ENCODE measurements at regions not wholly inside any gene's neighbourhood (a gene's known extent, or its start where the extent isn't known, plus 50 kb on each side); places are given as distances from the start of the nearest gene placed in this dataset.

GRCh38 chr1:42046761-42047507 is 106.3 kb upstream of the GUCA2B start:
- H3K79me2 ChIP-seq (ENCODE audit: insufficient read depth, low read length): no peaks in the 10 kb centered on the region
- H3F3A ChIP-seq (ENCODE audit: insufficient read depth, low read length): no peaks in the 10 kb centered on the region
- TF ChIP-seq CTCF (IDR thresholded peaks at IDR 0.05; ENCODE audit: low read length): no peak
- no peak for TF ChIP-seq EZH2 (IDR thresholded peaks at IDR 0.05; ENCODE audit: borderline replicate concordance, low read length)
- no peak overlapping the region for H2AFZ ChIP-seq (ENCODE audit: low read length)
- H3K27ac ChIP-seq (ENCODE audit: low read depth, low read length, poor library complexity, severe bottlenecking): no peak overlapping the region
- H3K4me1 ChIP-seq (ENCODE audit: insufficient read depth, low read length, severe bottlenecking): no peaks in the 10 kb centered on the region
- H3K9me3 ChIP-seq (ENCODE audit: low read length): no peaks in the 10 kb centered on the region
- no peaks in the 10 kb centered on the region for H3K36me3 ChIP-seq (ENCODE audit: insufficient read depth, low read length)
- no peaks in the 10 kb centered on the region for H3K9me2 ChIP-seq (ENCODE audit: low read depth, low read length)
- H3K4me2 ChIP-seq (ENCODE audit: low read length): no peak overlapping the region
- no peak overlapping the region for H3K9ac ChIP-seq (ENCODE audit: low read length)
- no peaks in the 10 kb centered on the region for H4K20me1 ChIP-seq (ENCODE audit: insufficient read depth, low read length)
- no peak overlapping the region for H3K4me3 ChIP-seq (ENCODE audit: low read depth, low read length, poor library complexity, severe bottlenecking)
- no peaks in the 10 kb centered on the region for H3K27me3 ChIP-seq (ENCODE audit: insufficient read depth, low read length)

DNA sequence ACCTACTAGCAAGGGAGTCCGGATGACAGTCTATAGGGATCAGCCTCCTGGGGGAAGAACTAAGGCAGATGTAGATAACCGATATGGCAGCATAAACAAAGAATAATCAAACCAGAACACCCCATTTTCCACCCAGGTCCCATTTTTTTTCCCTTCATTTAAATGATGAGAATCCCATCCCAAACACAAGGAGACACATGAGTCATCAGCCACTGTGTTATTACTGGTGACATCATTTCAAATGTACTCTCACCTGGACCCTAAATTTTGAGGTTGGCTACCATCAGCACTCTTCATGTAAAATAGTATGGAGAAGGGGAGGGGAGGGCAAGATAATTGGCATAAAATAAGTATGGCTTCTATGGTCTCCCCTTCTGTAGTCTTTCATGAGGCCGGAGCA is 108.9 kb upstream of the GUCA2B start:
- no peaks in the 10 kb centered on the region for H3K36me3 ChIP-seq (ENCODE audit: insufficient read depth, low read length)
- no peaks in the 10 kb centered on the region for H3F3A ChIP-seq (ENCODE audit: insufficient read depth, low read length)
- no peak for TF ChIP-seq EZH2 (IDR thresholded peaks at IDR 0.05; ENCODE audit: borderline replicate concordance, low read length)
- TF ChIP-seq CTCF (IDR thresholded peaks at IDR 0.05; ENCODE audit: low read length): no peak
- no peaks in the 10 kb centered on the region for H3K9me3 ChIP-seq (ENCODE audit: low read length)
- H3K79me2 ChIP-seq (ENCODE audit: insufficient read depth, low read length): no peaks in the 10 kb centered on the region
- H3K27me3 ChIP-seq (ENCODE audit: insufficient read depth, low read length): no peaks in the 10 kb centered on the region
- H2AFZ ChIP-seq (ENCODE audit: low read length): no peak overlapping the region
- no peak overlapping the region for H3K27ac ChIP-seq (ENCODE audit: low read depth, low read length, poor library complexity, severe bottlenecking)
- no peak overlapping the region for H3K4me3 ChIP-seq (ENCODE audit: low read depth, low read length, poor library complexity, severe bottlenecking)
- no peaks in the 10 kb centered on the region for H4K20me1 ChIP-seq (ENCODE audit: insufficient read depth, low read length)
- H3K4me1 ChIP-seq (ENCODE audit: insufficient read depth, low read length, severe bottlenecking): no peaks in the 10 kb centered on the region
- H3K9ac ChIP-seq (ENCODE audit: low read length): no peak overlapping the region
- H3K9me2 ChIP-seq (ENCODE audit: low read depth, low read length): no peaks in the 10 kb centered on the region
- no peak overlapping the region for H3K4me2 ChIP-seq (ENCODE audit: low read length)

DNA sequence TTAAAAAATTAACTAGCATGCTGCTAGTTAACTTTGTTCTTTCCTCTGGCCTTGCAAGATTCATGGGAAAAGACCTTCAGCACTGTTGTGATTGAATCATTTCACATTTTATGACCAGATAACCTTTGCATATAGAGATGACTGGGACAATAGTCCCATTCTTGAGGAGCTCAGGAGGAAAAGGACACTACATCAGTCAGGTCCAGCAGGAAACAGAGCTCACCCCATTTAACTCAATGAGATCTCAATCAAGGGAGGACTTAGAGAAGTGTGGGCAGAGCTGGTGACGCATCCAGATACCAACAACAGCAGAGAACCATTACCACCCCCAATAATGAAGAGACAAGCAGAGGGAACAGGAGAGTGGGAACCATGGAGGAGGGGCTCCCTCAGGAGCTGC is 109.4 kb upstream of the GUCA2B start:
- Histone ChIP-seq H3K79me2 (ENCODE audit: insufficient read depth, low read length) (no peaks in the 10 kb centered on the region), H3K4me1 (ENCODE audit: insufficient read depth, low read length, severe bottlenecking) (no peaks in the 10 kb centered on the region), H3F3A (ENCODE audit: insufficient read depth, low read length) (no peaks in the 10 kb centered on the region), H3K36me3 (ENCODE audit: insufficient read depth, low read length) (no peaks in the 10 kb centered on the region), H3K4me3 (ENCODE audit: low read depth, low read length, poor library complexity, severe bottlenecking) (no peak overlapping the region), H3K27me3 (ENCODE audit: insufficient read depth, low read length) (no peaks in the 10 kb centered on the region), H3K4me2 (ENCODE audit: low read length) (no peak overlapping the region), H4K20me1 (ENCODE audit: insufficient read depth, low read length) (no peaks in the 10 kb centered on the region), H3K9ac (ENCODE audit: low read length) (no peak overlapping the region), H3K9me2 (ENCODE audit: low read depth, low read length) (no peaks in the 10 kb centered on the region), H3K27ac (ENCODE audit: low read depth, low read length, poor library complexity, severe bottlenecking) (no peak overlapping the region), H2AFZ (ENCODE audit: low read length) (no peak overlapping the region), H3K9me3 (ENCODE audit: low read length) (no peaks in the 10 kb centered on the region)
- no peak for TF ChIP-seq CTCF (IDR thresholded peaks at IDR 0.05; ENCODE audit: low read length)
